ENCODE measurements at regions not wholly inside any gene's neighbourhood (a gene's known extent, or its start where the extent isn't known, plus 50 kb on each side); places are given as distances from the start of the nearest gene placed in this dataset.

GRCh38 chr5:173835131-173835530 is 53.0 kb upstream of the CPEB4 start:
- Histone ChIP-seq H3K4me1 (no peaks in the 10 kb centered on the region), H3K9me3 (no peaks in the 10 kb centered on the region), H3K4me3 (no peak overlapping the region), H3K27me3 (no peaks in the 10 kb centered on the region), H3K36me3 (no peaks in the 10 kb centered on the region), H3K27ac (no peak overlapping the region)
- no peak for DNase-seq
- intact Hi-C loops (cut with DNase I; ENCODE audit: low total_unique reads): no loop called here
- no peak for TF ChIP-seq POLR2A (IDR thresholded peaks at IDR 0.05)
- no peak for TF ChIP-seq CTCF (IDR thresholded peaks at IDR 0.05)

GRCh38 chr5:173835661-173836060 is 52.5 kb upstream of the CPEB4 start:
- intact Hi-C loops (cut with DNase I; ENCODE audit: low total_unique reads): no loop called here
- DNase-seq: no peak
- Histone ChIP-seq H3K9me3 (no peaks in the 10 kb centered on the region), H3K27ac (no peak overlapping the region), H3K36me3 (no peaks in the 10 kb centered on the region), H3K4me1 (no peaks in the 10 kb centered on the region), H3K27me3 (no peaks in the 10 kb centered on the region), H3K4me3 (no peak overlapping the region)
- TF ChIP-seq CTCF (IDR thresholded peaks at IDR 0.05): no peak
- no peak for TF ChIP-seq POLR2A (IDR thresholded peaks at IDR 0.05)

- DNase-seq: no peak
- Histone ChIP-seq H3K27me3 (no peaks in the 10 kb centered on the region), H3K4me3 (no peak overlapping the region), H3K27ac (no peak overlapping the region), H3K9me3 (no peaks in the 10 kb centered on the region), H3K4me1 (no peaks in the 10 kb centered on the region), H3K36me3 (no peaks in the 10 kb centered on the region)
- TF ChIP-seq POLR2A (IDR thresholded peaks at IDR 0.05): no peak
- intact Hi-C loops (cut with DNase I; ENCODE audit: low total_unique reads): no loop called here
Measured at GRCh38 chr5:173837654-173838053, 50.5 kb upstream of the CPEB4 start.
